Neural crest cell (in vitro differentiated cells): ENCODE measurements at regions not wholly inside any gene's neighbourhood (a gene's known extent, or its start where the extent isn't known, plus 50 kb on each side); places are given as distances from the start of the nearest gene placed in this dataset.

Source experiments
- DNase-seq: peaks from one replicate; pipeline ENCODE4 v3.0.0; 2021; ENCODE audit warnings: low read depth, mixed read lengths, low spot score
- H3K27ac Mint-ChIP-seq: one replicate; pipeline ENCODE4 v1.8.0; 2021; ENCODE audit warnings: mild to moderate bottlenecking, mixed read lengths; ENCODE audit not compliant: unreplicated experiment
- H3K27me3 Mint-ChIP-seq: 2 replicates; pipeline ENCODE4 v1.8.0; 2021; ENCODE audit warnings: low read depth, mild to moderate bottlenecking, mixed read lengths
- H3K36me3 Mint-ChIP-seq: 2 replicates; pipeline ENCODE4 v1.8.0; 2021; ENCODE audit warnings: low read depth, mild to moderate bottlenecking, mixed read lengths
- H3K4me1 Mint-ChIP-seq: 2 replicates; pipeline ENCODE4 v1.8.0; 2021; ENCODE audit warnings: mixed read lengths
- H3K4me3 Mint-ChIP-seq: one replicate; pipeline ENCODE4 v1.8.0; 2021; ENCODE audit warnings: mild to moderate bottlenecking, mixed read lengths
- H3K9me3 Mint-ChIP-seq: 2 replicates; pipeline ENCODE4 v1.8.0; 2021; ENCODE audit warnings: mixed read lengths
- CTCF ChIP-seq: fragments of 200-600 bp; sonication (generic); conservative IDR thresholded peaks from 2 replicates; pipeline ENCODE4 v1.5.0; 2021; ENCODE audit warnings: antibody characterized with exemption, mild to moderate bottlenecking

GRCh38 chr16:64459402-64459801, 662.5 kb downstream of the CDH11 start:
- no peak overlapping the region for H3K4me3 Mint-ChIP-seq
- no peak for DNase-seq
- no peak for TF ChIP-seq CTCF
- no peaks in the 10 kb centered on the region for H3K4me1 Mint-ChIP-seq
- H3K9me3 Mint-ChIP-seq = peaks cover 3% of the 10 kb centered on the region
- H3K36me3 Mint-ChIP-seq = no peaks in the 10 kb centered on the region
- H3K27me3 Mint-ChIP-seq = no peaks in the 10 kb centered on the region
- no peak overlapping the region for H3K27ac Mint-ChIP-seq

- DNase-seq = no peak
- Mint-ChIP-seq H3K4me3 (no peak overlapping the region), H3K27me3 (no peaks in the 10 kb centered on the region), H3K9me3 (no peaks in the 10 kb centered on the region), H3K4me1 (no peaks in the 10 kb centered on the region), H3K27ac (no peak overlapping the region), H3K36me3 (no peaks in the 10 kb centered on the region)
- no peak for TF ChIP-seq CTCF
These were observed 666.6 kb downstream of the CDH11 start for GRCh38 chr16:64455275-64455674.

GRCh38 chr16:64453646-64454045, 668.2 kb downstream of the CDH11 start:
- Mint-ChIP-seq H3K4me1 (no peaks in the 10 kb centered on the region), H3K9me3 (no peaks in the 10 kb centered on the region), H3K27me3 (no peaks in the 10 kb centered on the region), H3K36me3 (no peaks in the 10 kb centered on the region), H3K27ac (no peak overlapping the region), H3K4me3 (no peak overlapping the region)
- DNase-seq = no peak
- TF ChIP-seq CTCF = no peak

- no peak overlapping the region for H3K27ac Mint-ChIP-seq
- H3K27me3 Mint-ChIP-seq = no peaks in the 10 kb centered on the region
- no peak for DNase-seq
- no peaks in the 10 kb centered on the region for H3K9me3 Mint-ChIP-seq
- TF ChIP-seq CTCF = no peak
- no peak overlapping the region for H3K4me3 Mint-ChIP-seq
- no peaks in the 10 kb centered on the region for H3K4me1 Mint-ChIP-seq
- H3K36me3 Mint-ChIP-seq = no peaks in the 10 kb centered on the region
These were observed 669.4 kb downstream of the CDH11 start for GRCh38 chr16:64452446-64452845.

- no peaks in the 10 kb centered on the region for H3K9me3 Mint-ChIP-seq
- no peaks in the 10 kb centered on the region for H3K36me3 Mint-ChIP-seq
- H3K4me3 Mint-ChIP-seq = no peak overlapping the region
- TF ChIP-seq CTCF = no peak
- no peak for DNase-seq
- no peak overlapping the region for H3K27ac Mint-ChIP-seq
- no peaks in the 10 kb centered on the region for H3K27me3 Mint-ChIP-seq
- no peaks in the 10 kb centered on the region for H3K4me1 Mint-ChIP-seq
These were observed 671.7 kb downstream of the CDH11 start for GRCh38 chr16:64450177-64450576.

- no peaks in the 10 kb centered on the region for H3K27me3 Mint-ChIP-seq
- no peak for TF ChIP-seq CTCF
- H3K27ac Mint-ChIP-seq = no peak overlapping the region
- no peak overlapping the region for H3K4me3 Mint-ChIP-seq
- H3K9me3 Mint-ChIP-seq = no peaks in the 10 kb centered on the region
- H3K4me1 Mint-ChIP-seq = no peaks in the 10 kb centered on the region
- DNase-seq = no peak
- no peaks in the 10 kb centered on the region for H3K36me3 Mint-ChIP-seq
These were observed 672.4 kb downstream of the CDH11 start for GRCh38 chr16:64449506-64449905.
